Loucy (cell line): ENCODE measurements at regions not wholly inside any gene's neighbourhood (a gene's known extent, or its start where the extent isn't known, plus 50 kb on each side); places are given as distances from the start of the nearest gene placed in this dataset.

Source experiments
- EZH2phosphoT487 ChIP-seq: fragments of 200-600 bp; IDR thresholded peaks from 2 replicates; pipeline ENCODE4 v1.6.1; 2018; ENCODE audit warnings: antibody characterized with exemption, mild to moderate bottlenecking, moderate library complexity, borderline replicate concordance
- TF ChIP-seq, protein P1 (sequence below): fragments of 200-600 bp; sonication (generic); conservative IDR thresholded peaks from 2 replicates; pipeline ENCODE4 v1.5.1; 2014; ENCODE audit warnings: mild to moderate bottlenecking, antibody characterized with exemption, low read length

DNA sequence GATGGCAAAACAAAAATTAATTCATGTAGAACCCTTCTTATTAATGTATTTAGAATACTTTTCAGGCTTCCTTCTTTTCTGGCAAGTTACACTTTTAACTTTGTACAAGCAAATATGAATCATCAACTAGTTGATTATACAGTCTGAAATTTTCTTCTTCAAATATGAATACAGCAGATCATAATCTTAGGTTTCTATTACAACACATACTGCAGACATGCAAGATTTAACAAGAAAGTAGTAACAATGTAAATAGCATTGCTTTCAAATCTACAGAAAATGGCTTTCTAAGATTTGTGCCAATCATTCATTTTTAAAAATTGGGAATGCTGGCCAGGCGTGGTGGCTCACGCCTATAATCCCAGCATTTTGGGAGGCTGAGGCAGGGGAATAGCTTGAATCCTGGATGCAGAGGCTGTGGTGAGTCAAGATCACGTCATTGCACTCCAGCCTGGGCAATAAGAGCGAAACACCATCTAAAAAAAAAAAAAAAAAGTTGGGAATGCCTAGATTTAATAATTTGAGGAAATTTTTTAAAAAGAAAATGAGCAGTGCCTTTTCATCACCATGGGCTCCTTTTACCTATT is 68.4 kb upstream of the DPYD start:
- TF ChIP-seq EZH2phosphoT487: no peak
- TF ChIP-seq, protein P1, sequence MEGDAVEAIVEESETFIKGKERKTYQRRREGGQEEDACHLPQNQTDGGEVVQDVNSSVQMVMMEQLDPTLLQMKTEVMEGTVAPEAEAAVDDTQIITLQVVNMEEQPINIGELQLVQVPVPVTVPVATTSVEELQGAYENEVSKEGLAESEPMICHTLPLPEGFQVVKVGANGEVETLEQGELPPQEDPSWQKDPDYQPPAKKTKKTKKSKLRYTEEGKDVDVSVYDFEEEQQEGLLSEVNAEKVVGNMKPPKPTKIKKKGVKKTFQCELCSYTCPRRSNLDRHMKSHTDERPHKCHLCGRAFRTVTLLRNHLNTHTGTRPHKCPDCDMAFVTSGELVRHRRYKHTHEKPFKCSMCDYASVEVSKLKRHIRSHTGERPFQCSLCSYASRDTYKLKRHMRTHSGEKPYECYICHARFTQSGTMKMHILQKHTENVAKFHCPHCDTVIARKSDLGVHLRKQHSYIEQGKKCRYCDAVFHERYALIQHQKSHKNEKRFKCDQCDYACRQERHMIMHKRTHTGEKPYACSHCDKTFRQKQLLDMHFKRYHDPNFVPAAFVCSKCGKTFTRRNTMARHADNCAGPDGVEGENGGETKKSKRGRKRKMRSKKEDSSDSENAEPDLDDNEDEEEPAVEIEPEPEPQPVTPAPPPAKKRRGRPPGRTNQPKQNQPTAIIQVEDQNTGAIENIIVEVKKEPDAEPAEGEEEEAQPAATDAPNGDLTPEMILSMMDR: no peak
